ENCODE measurements at regions not wholly inside any gene's neighbourhood (a gene's known extent, or its start where the extent isn't known, plus 50 kb on each side); places are given as distances from the start of the nearest gene placed in this dataset.

- Histone ChIP-seq H3K4me1 (ENCODE audit: control insufficient read depth in 1 of 2, insufficient read depth in 2 of 2, low read length in 2 of 2) (no peaks in the 10 kb centered on the region), H3K36me3 (ENCODE audit: control insufficient read depth in 1 of 2, insufficient read depth in 2 of 2, low read length in 2 of 2) (no peaks in the 10 kb centered on the region), H2AFZ (ENCODE audit: low read depth, low read length, poor library complexity, severe bottlenecking) (no peak overlapping the region), H3K79me2 (ENCODE audit: insufficient read depth, low read length) (no peaks in the 10 kb centered on the region), H3K27me3 (ENCODE audit: insufficient read depth, low read length) (no peaks in the 10 kb centered on the region), H3K27ac (ENCODE audit: low read depth, low read length) (no peak overlapping the region), H3K4me3 (replicated peaks in 1 of 2; ENCODE audit: low read depth in 1 of 2, low read length in 2 of 2) (no peak overlapping the region), H3K4me2 (ENCODE audit: low read length) (no peak overlapping the region), H3K9ac (ENCODE audit: low read length) (no peak overlapping the region), H3K9me2 (ENCODE audit: insufficient read depth) (no peaks in the 10 kb centered on the region), H4K20me1 (ENCODE audit: insufficient read depth) (no peaks in the 10 kb centered on the region), H3K9me3 (ENCODE audit: control insufficient read depth in 1 of 2, insufficient read depth in 1 of 2, low read depth in 1 of 2, low read length in 2 of 2) (no peaks in the 10 kb centered on the region)
- intact Hi-C loops (cut with micrococcal nuclease), result no loop called here
- ATAC-seq (no peak), DNase-seq (ENCODE audit: low read depth, low spot score) (no peak)
- TF ChIP-seq SP1 (IDR thresholded peaks at IDR 0.05; ENCODE audit: low read depth), result no peak
- no peak for TF ChIP-seq CTCF (IDR thresholded peaks at IDR 0.05 in 2 of 3, conservative IDR thresholded peaks at IDR 0.05 in 1 of 3; ENCODE audit: borderline replicate concordance in 1 of 3, insufficient read depth in 1 of 3, low read depth in 2 of 3, low read length in 2 of 3)
- no peak for TF ChIP-seq ZNF274 (IDR thresholded peaks at IDR 0.05; ENCODE audit: low read depth, low read length)
- ChIA-PET POLR2A (no interaction called here), RAD21 (ENCODE audit: low non-redundant PET in 1 of 2, low total read pairs in 2 of 2, uncharacterized antibody in 2 of 2, unreplicated experiment in 2 of 2) (no interaction called here), CTCF (interaction anchor here (0.7 kb wide), 1 partner anchor 175 kb away, joined by 3 read pairs; no protein-coding TSS in a partner anchor)
- no TSS peak for BruUV-seq (replicated peaks)
Measured at GRCh38 chr2:109721135-109721534, 73.0 kb upstream of the RGPD5 start.

- ChIA-PET RAD21 (ENCODE audit: low non-redundant PET in 1 of 2, low total read pairs in 2 of 2, uncharacterized antibody in 2 of 2, unreplicated experiment in 2 of 2) (no interaction called here), CTCF (interaction anchor here (0.7 kb wide), 1 partner anchor 176 kb away, joined by 3 read pairs; no protein-coding TSS in a partner anchor), POLR2A (no interaction called here)
- H3K4me3 ChIP-seq (replicated peaks in 1 of 2; ENCODE audit: low read depth in 1 of 2, low read length in 2 of 2), result no peak overlapping the region
- no peaks in the 10 kb centered on the region for H3K9me2 ChIP-seq (ENCODE audit: insufficient read depth)
- no peaks in the 10 kb centered on the region for H3K9me3 ChIP-seq (ENCODE audit: control insufficient read depth in 1 of 2, insufficient read depth in 1 of 2, low read depth in 1 of 2, low read length in 2 of 2)
- H2AFZ ChIP-seq (ENCODE audit: low read depth, low read length, poor library complexity, severe bottlenecking), result no peak overlapping the region
- no peaks in the 10 kb centered on the region for H3K4me1 ChIP-seq (ENCODE audit: control insufficient read depth in 1 of 2, insufficient read depth in 2 of 2, low read length in 2 of 2)
- H3K79me2 ChIP-seq (ENCODE audit: insufficient read depth, low read length), result no peaks in the 10 kb centered on the region
- intact Hi-C loops (cut with micrococcal nuclease), result no loop called here
- no peak overlapping the region for H3K4me2 ChIP-seq (ENCODE audit: low read length)
- H3K9ac ChIP-seq (ENCODE audit: low read length), result no peak overlapping the region
- no TSS peak for BruUV-seq (replicated peaks)
- no peaks in the 10 kb centered on the region for H3K36me3 ChIP-seq (ENCODE audit: control insufficient read depth in 1 of 2, insufficient read depth in 2 of 2, low read length in 2 of 2)
- no peak overlapping the region for H3K27ac ChIP-seq (ENCODE audit: low read depth, low read length)
- H4K20me1 ChIP-seq (ENCODE audit: insufficient read depth), result no peaks in the 10 kb centered on the region
- DNase-seq (ENCODE audit: low read depth, low spot score) (no peak), ATAC-seq (no peak)
- no peaks in the 10 kb centered on the region for H3K27me3 ChIP-seq (ENCODE audit: insufficient read depth, low read length)
- TF ChIP-seq JUND (IDR thresholded peaks at IDR 0.05), result no peak
- no peak for TF ChIP-seq MAX (IDR thresholded peaks at IDR 0.05)
- TF ChIP-seq FOSL1 (IDR thresholded peaks at IDR 0.05; ENCODE audit: low read depth), result no peak
- no peak for TF ChIP-seq CEBPB (IDR thresholded peaks at IDR 0.05; ENCODE audit: low read depth)
- no peak for TF ChIP-seq RAD21 (IDR thresholded peaks at IDR 0.05; ENCODE audit: low read depth)
- TF ChIP-seq CBX3 (IDR thresholded peaks at IDR 0.05; ENCODE audit: low read depth), result no peak
- no peak for TF ChIP-seq ELF1 (IDR thresholded peaks at IDR 0.05; ENCODE audit: borderline replicate concordance, low read depth)
- no peak for TF ChIP-seq SRF (IDR thresholded peaks at IDR 0.05; ENCODE audit: low read depth)
- TF ChIP-seq REST (IDR thresholded peaks at IDR 0.05; ENCODE audit: low read depth), result no peak
- TF ChIP-seq EGR1 (IDR thresholded peaks at IDR 0.05; ENCODE audit: low read depth), result no peak
- no peak for TF ChIP-seq EZH2 (IDR thresholded peaks at IDR 0.05)
- no peak for TF ChIP-seq ZFX (IDR thresholded peaks at IDR 0.05)
- no peak for TF ChIP-seq TCF7L2 (IDR thresholded peaks at IDR 0.05; ENCODE audit: borderline replicate concordance, extremely low read depth, insufficient read depth, insufficient read length)
- no peak for TF ChIP-seq POLR2A (IDR thresholded peaks at IDR 0.05; ENCODE audit: borderline replicate concordance, extremely low read depth, insufficient read depth, insufficient read length)
- no peak for TF ChIP-seq SIN3A (IDR thresholded peaks at IDR 0.05; ENCODE audit: low read depth)
Measured at GRCh38 chr2:109721626-109722025, 72.5 kb upstream of the RGPD5 start.
